H1 (cell line): ENCODE measurements at regions not wholly inside any gene's neighbourhood (a gene's known extent, or its start where the extent isn't known, plus 50 kb on each side); places are given as distances from the start of the nearest gene placed in this dataset.

Source experiments
- CTCF ChIA-PET: fragments of 300-600 bp; sonication (Branson Sonifier 250); formaldehyde crosslinking; loops from one replicate; lab custom pipeline; 2021; ENCODE audit not compliant: partially characterized antibody; lab: Charles Lee
- POLR2A ChIA-PET: fragments of 300-600 bp; sonication (Branson Sonifier 250); formaldehyde crosslinking; loops from one replicate; lab custom pipeline; 2021; ENCODE audit warnings: inconsistent platforms; ENCODE audit not compliant: partially characterized antibody; lab: Charles Lee
- DNase-seq, 2 experiments: peaks; one replicate each; pipeline versions ENCODE4 v3.0.0 to v3.0.0-alpha.2; 2010 to 2022; ENCODE audit warnings: low spot score in 2 of 2, low read depth in 1 of 2, mixed read lengths in 1 of 2
- FAIRE-seq: peaks from 2 replicates; lab custom pipeline; 2011; peaks lifted over from hg19 to GRCh38; lab: Jason Lieb, UNC
- H2AFZ ChIP-seq: 2 replicates; pipeline ENCODE4 v1.8.1; 2012; ENCODE audit warnings: low read length, inconsistent platforms
- H2AK5ac ChIP-seq: 2 replicates; pipeline ENCODE4 v1.6.1; 2013; ENCODE audit warnings: low read depth, low read length
- H2BK120ac ChIP-seq: replicated peaks from 2 replicates; pipeline ENCODE3; 2013; ENCODE audit warnings: low read depth, low read length, inconsistent platforms
- H2BK12ac ChIP-seq: 2 replicates; pipeline ENCODE4 v1.6.1; 2013; ENCODE audit warnings: low read depth, low read length
- H2BK15ac ChIP-seq: 2 replicates; pipeline ENCODE4 v1.6.1; 2013; ENCODE audit warnings: low read length
- H2BK20ac ChIP-seq: 2 replicates; pipeline ENCODE4 v1.6.1; 2013; ENCODE audit warnings: low read length
- H2BK5ac ChIP-seq: 2 replicates; pipeline ENCODE4 v1.6.1; 2013; ENCODE audit warnings: low read depth, low read length
- H3K14ac ChIP-seq: 2 replicates; pipeline ENCODE4 v1.6.1; 2013; ENCODE audit warnings: inconsistent platforms; ENCODE audit not compliant: insufficient read length
- H3K18ac ChIP-seq: 2 replicates; pipeline ENCODE4 v1.6.1; 2013; ENCODE audit warnings: low read length; ENCODE audit errors: extremely low read depth
- H3K23ac ChIP-seq: 2 replicates; pipeline ENCODE4 v1.6.1; 2013; ENCODE audit warnings: inconsistent platforms; ENCODE audit not compliant: insufficient read length
- H3K23me2 ChIP-seq: 2 replicates; pipeline ENCODE4 v1.6.1; 2013; ENCODE audit warnings: low read depth, low read length
- H3K27ac ChIP-seq: 2 replicates; pipeline ENCODE4 v1.6.1; 2011; ENCODE audit warnings: low read depth, low read length, inconsistent platforms
- H3K27me3 ChIP-seq, 4 experiments: replicated peaks in 1 of 4; 1 replicate in 1 of 4; 2 replicates in 3 of 4; pipeline versions ENCODE4 v1.6.1 to v1.8.1; 2011 to 2013; ENCODE audit warnings: low read length in 3 of 4, mild to moderate bottlenecking in 3 of 4, inconsistent platforms in 2 of 4, mixed read lengths in 2 of 4, moderate library complexity in 1 of 4; ENCODE audit not compliant: control insufficient read depth in 3 of 4, insufficient read depth in 3 of 4; ENCODE audit errors: extremely low read depth in 1 of 4
- H3K36me3 ChIP-seq, 4 experiments: 2 replicates each; pipeline versions ENCODE4 v1.6.1 to v1.8.1; 2011 to 2013; ENCODE audit warnings: mild to moderate bottlenecking in 4 of 4, low read length in 3 of 4, moderate library complexity in 2 of 4, control low read depth in 1 of 4, inconsistent platforms in 1 of 4; ENCODE audit not compliant: insufficient read depth in 4 of 4, control insufficient read depth in 2 of 4
- H3K4ac ChIP-seq: replicated peaks from 2 replicates; pipeline ENCODE3; 2013; ENCODE audit warnings: low read length, low read depth, mixed read lengths, inconsistent platforms; ENCODE audit not compliant: insufficient read length
- H3K4me1 ChIP-seq, 4 experiments: replicated peaks in 1 of 4; 1 replicate in 1 of 4; 2 replicates in 3 of 4; pipeline versions ENCODE4 v1.6.1 to v1.8.1; 2011 to 2013; ENCODE audit warnings: low read length in 3 of 4, inconsistent platforms in 2 of 4, mixed read lengths in 1 of 4; ENCODE audit not compliant: insufficient read depth in 4 of 4, control insufficient read depth in 3 of 4
- H3K4me2 ChIP-seq, 2 experiments: 2 replicates each; pipeline versions ENCODE4 v1.6.1 to v1.8.1; 2011 to 2013; ENCODE audit warnings: low read depth in 2 of 2, low read length in 2 of 2, control low read depth in 1 of 2, inconsistent platforms in 1 of 2, mild to moderate bottlenecking in 1 of 2; ENCODE audit not compliant: insufficient read depth in 1 of 2
- H3K4me3 ChIP-seq, 4 experiments: fragments of 200-600, 300-600 bp in 1 of 4; sonication (generic), shearing (Covaris generic), sonication (Bioruptor Twin) in 1 of 4; 2 replicates each; pipeline versions ENCODE4 v1.5.1 to v1.8.1; 2011 to 2016; ENCODE audit warnings: low read length in 4 of 4, low read depth in 3 of 4, control low read depth in 2 of 4, inconsistent platforms in 2 of 4, mild to moderate bottlenecking in 2 of 4, mixed read lengths in 1 of 4, moderate library complexity in 1 of 4; ENCODE audit not compliant: insufficient read depth in 2 of 4; ENCODE audit errors: extremely low read depth in 1 of 4
- H3K56ac ChIP-seq: replicated peaks from 2 replicates; pipeline ENCODE3; 2013; ENCODE audit warnings: low read depth, mild to moderate bottlenecking, mixed read lengths, low read length, inconsistent platforms; ENCODE audit not compliant: insufficient read length
- H3K79me1 ChIP-seq: 2 replicates; pipeline ENCODE4 v1.6.1; 2013; ENCODE audit warnings: low read depth, low read length, control low read depth
- H3K79me2 ChIP-seq, 2 experiments: 2 replicates each; pipeline versions ENCODE4 v1.6.1 to v1.8.1; 2012 to 2013; ENCODE audit warnings: low read length in 2 of 2, mild to moderate bottlenecking in 2 of 2, inconsistent platforms in 1 of 2; ENCODE audit not compliant: insufficient read depth in 2 of 2, control insufficient read depth in 1 of 2
- H3K9ac ChIP-seq, 4 experiments: replicated peaks in 1 of 4; 1 replicate in 1 of 4; 2 replicates in 3 of 4; pipeline versions ENCODE4 v1.6.1 to v1.8.1; 2011 to 2013; ENCODE audit warnings: low read depth in 3 of 4, low read length in 3 of 4, control low read depth in 2 of 4, mild to moderate bottlenecking in 2 of 4, moderate library complexity in 2 of 4, inconsistent platforms in 1 of 4; ENCODE audit errors: extremely low read depth in 1 of 4
- H3K9me3 ChIP-seq, 2 experiments: 2 replicates each; pipeline versions ENCODE4 v1.6.1 to v1.8.1; 2012 to 2013; ENCODE audit warnings: mild to moderate bottlenecking in 2 of 2, moderate library complexity in 2 of 2, control low read depth in 1 of 2, inconsistent platforms in 1 of 2, low read depth in 1 of 2, low read length in 1 of 2, mixed read lengths in 1 of 2; ENCODE audit not compliant: insufficient read depth in 2 of 2
- H4K20me1 ChIP-seq, 2 experiments: replicated peaks in 1 of 2; 2 replicates each; pipeline versions ENCODE3 to v1.8.1; 2011 to 2013; ENCODE audit warnings: inconsistent platforms in 2 of 2, low read length in 2 of 2, mild to moderate bottlenecking in 1 of 2; ENCODE audit not compliant: insufficient read depth in 2 of 2, control insufficient read depth in 1 of 2
- H4K5ac ChIP-seq: 2 replicates; pipeline ENCODE4 v1.6.1; 2013; ENCODE audit warnings: low read length, low read depth, mixed read lengths, inconsistent platforms; ENCODE audit not compliant: insufficient read length
- H4K8ac ChIP-seq: 2 replicates; pipeline ENCODE4 v1.8.0; 2013; ENCODE audit warnings: mild to moderate bottlenecking, moderate library complexity, low read length, inconsistent platforms; ENCODE audit not compliant: insufficient read depth; ENCODE audit errors: extremely low read depth
- H4K91ac ChIP-seq: replicated peaks from 2 replicates; pipeline ENCODE3; 2013; ENCODE audit warnings: low read length, mixed read lengths, inconsistent platforms; ENCODE audit not compliant: insufficient read length
- BACH1 ChIP-seq: IDR thresholded peaks from 2 replicates; pipeline ENCODE4 v1.6.1; 2012; ENCODE audit warnings: low read length, improper control_type of control experiment
- CHD1 ChIP-seq: IDR thresholded peaks from 2 replicates; pipeline ENCODE4 v1.6.1; 2012; ENCODE audit warnings: low read depth, low read length, improper control_type of control experiment
- GTF2F1 ChIP-seq: IDR thresholded peaks from 2 replicates; pipeline ENCODE4 v1.6.1; 2012; ENCODE audit warnings: low read depth, low read length, improper control_type of control experiment, borderline replicate concordance
- KDM1A ChIP-seq: fragments of 200-600, 300-600 bp; sonication (generic); IDR thresholded peaks from 2 replicates; pipeline ENCODE4 v1.7.1; 2016; ENCODE audit warnings: mild to moderate bottlenecking, low read length, borderline replicate concordance
- KDM5A ChIP-seq: fragments of 200-600 bp; IDR thresholded peaks from 2 replicates; pipeline ENCODE4 v1.7.1; 2012; ENCODE audit warnings: mild to moderate bottlenecking, low read length, inconsistent platforms, mixed read lengths
- MAFK ChIP-seq: IDR thresholded peaks from 2 replicates; pipeline ENCODE4 v1.6.1; 2012; ENCODE audit warnings: low read depth, mild to moderate bottlenecking, improper control_type of control experiment, low read length
- PHF8 ChIP-seq: fragments of 200-600 bp; sonication (generic); conservative IDR thresholded peaks from 2 replicates; pipeline ENCODE4 v1.7.1; 2012; ENCODE audit warnings: low read depth, mild to moderate bottlenecking, inconsistent platforms, low read length, moderate library complexity
- POU5F1 ChIP-seq: IDR thresholded peaks from 2 replicates; pipeline ENCODE4 v1.6.1; 2011; ENCODE audit warnings: low read depth, mild to moderate bottlenecking, low read length, moderate library complexity
- RAD21 ChIP-seq, 2 experiments: IDR thresholded peaks in 1 of 2; conservative IDR thresholded peaks in 1 of 2; 2 replicates each; pipeline ENCODE4 v1.6.1; 2011; ENCODE audit warnings: low read depth in 2 of 2, low read length in 2 of 2, improper control_type of control experiment in 1 of 2, inconsistent platforms in 1 of 2, mild to moderate bottlenecking in 1 of 2, moderate library complexity in 1 of 2
- RFX5 ChIP-seq: IDR thresholded peaks from 2 replicates; pipeline ENCODE4 v1.6.1; 2011; ENCODE audit warnings: low read depth, low read length, improper control_type of control experiment, borderline replicate concordance
- SIRT6 ChIP-seq: IDR thresholded peaks from one replicate; pipeline ENCODE4 v1.7.1; 2012; ENCODE audit warnings: low read length, inconsistent platforms
- USF2 ChIP-seq: IDR thresholded peaks from 2 replicates; pipeline ENCODE4 v1.6.1; 2011; ENCODE audit warnings: low read length, improper control_type of control experiment

DNA sequence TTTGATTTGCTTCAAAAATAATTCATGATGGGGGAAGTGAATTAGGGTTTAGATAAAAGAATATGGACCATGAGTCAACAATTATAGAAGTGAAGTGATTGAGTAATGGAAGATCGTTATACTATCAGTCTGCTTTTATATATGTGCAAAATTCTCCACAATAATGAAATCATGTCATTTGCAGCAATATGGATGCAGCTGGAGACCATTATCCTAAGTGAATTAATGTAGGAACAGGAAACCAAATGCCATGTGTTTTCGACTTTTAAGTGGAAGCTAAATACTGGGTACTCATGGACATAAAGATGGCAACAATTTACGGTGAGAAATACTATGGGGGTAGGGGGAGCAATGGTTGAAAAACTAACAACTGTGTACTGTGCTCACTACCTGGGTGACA is 144.7 kb upstream of the SRD5A2 start (continued):
- TF ChIP-seq CHD1 (no peak), SIRT6 (no peak), BACH1 (no peak)
- TF ChIP-seq, all 59 proteins: peak for 0

GRCh38 chr2:31711737-31712136 is 131.0 kb upstream of the SRD5A2 start:
- H3K4ac ChIP-seq: no peak overlapping the region
- ChIA-PET CTCF (no interaction called here), POLR2A (no interaction called here)
- no peak overlapping the region for H3K4me3 ChIP-seq
- H3K23ac ChIP-seq: no peak overlapping the region
- H2AFZ ChIP-seq: no peak overlapping the region
- no peak overlapping the region for H2BK120ac ChIP-seq
- no peak overlapping the region for H2BK20ac ChIP-seq
- no peak overlapping the region for H3K14ac ChIP-seq
- H3K9me3 ChIP-seq: peaks cover 29 to 47% of the 10 kb centered on the region in 2 experiments
- DNase-seq (no peak), FAIRE-seq (no peak)
- no peaks in the 10 kb centered on the region for H4K20me1 ChIP-seq
- no peak overlapping the region for H3K4me2 ChIP-seq
- no peaks in the 10 kb centered on the region for H3K79me1 ChIP-seq
- no peak overlapping the region for H4K8ac ChIP-seq
- no peak overlapping the region for H2AK5ac ChIP-seq
- H3K36me3 ChIP-seq: no peaks in the 10 kb centered on the region
- no peaks in the 10 kb centered on the region for H3K4me1 ChIP-seq
- H2BK15ac ChIP-seq: no peak overlapping the region
- no peak overlapping the region for H4K5ac ChIP-seq
- no peak overlapping the region for H3K27ac ChIP-seq
- H2BK12ac ChIP-seq: no peak overlapping the region
- no peak overlapping the region for H3K56ac ChIP-seq
- H3K23me2 ChIP-seq: no peaks in the 10 kb centered on the region
- H2BK5ac ChIP-seq: no peak overlapping the region
- H4K91ac ChIP-seq: no peak overlapping the region
- no peaks in the 10 kb centered on the region for H3K27me3 ChIP-seq
- H3K9ac ChIP-seq: no peak overlapping the region
- H3K18ac ChIP-seq: no peak overlapping the region
- no peaks in the 10 kb centered on the region for H3K79me2 ChIP-seq
- no peak for TF ChIP-seq PHF8
- no peak for TF ChIP-seq MAFK
- TF ChIP-seq SIRT6: no peak
- no peak for TF ChIP-seq KDM1A
- no peak for TF ChIP-seq CHD1
- no peak for TF ChIP-seq RAD21 (IDR thresholded peaks at IDR 0.05 in 1 of 2, conservative IDR thresholded peaks at IDR 0.05 in 1 of 2; ENCODE audit: low read depth in 2 of 2, low read length in 2 of 2)
- TF ChIP-seq GTF2F1: no peak
- no peak for TF ChIP-seq KDM5A
- no peak for TF ChIP-seq RFX5
- no peak for TF ChIP-seq POU5F1
- no peak for TF ChIP-seq USF2
